Aorta (tissue), 5 donors: ENCODE measurements at regions not wholly inside any gene's neighbourhood (a gene's known extent, or its start where the extent isn't known, plus 50 kb on each side); places are given as distances from the start of the nearest gene placed in this dataset.

ENCODE experiments used
- ATAC-seq: fragments of 200-7000 bp; cut with Tn5 transposase; one replicate; pipeline ENCODE4 v1.9.1; 2022; ENCODE audit warnings: moderate library complexity; ENCODE audit not compliant: low FRiP score
- DNase-seq, 2 donors: peaks; one replicate each; pipeline ENCODE4 v3.0.0-alpha.2; 2020
- H3K27ac ChIP-seq, 2 donors: one replicate each; pipeline ENCODE4 v1.5.1; 2013; ENCODE audit warnings: low read length in 2 of 2, mild to moderate bottlenecking in 2 of 2, moderate library complexity in 2 of 2, control low read depth in 1 of 2, inconsistent platforms in 1 of 2, low read depth in 1 of 2
- H3K27me3 ChIP-seq, 2 donors: one replicate each; pipeline ENCODE4 v1.6.1; 2013; ENCODE audit warnings: control low read depth in 1 of 2, low read length in 1 of 2, mild to moderate bottlenecking in 1 of 2, moderate library complexity in 1 of 2; ENCODE audit not compliant: insufficient read depth in 2 of 2, control insufficient read depth in 1 of 2
- H3K36me3 ChIP-seq, 2 donors: one replicate each; pipeline ENCODE4 v1.6.1; 2013; ENCODE audit warnings: control low read depth in 1 of 2, low read length in 1 of 2, mild to moderate bottlenecking in 1 of 2; ENCODE audit not compliant: insufficient read depth in 2 of 2, control insufficient read depth in 1 of 2
- H3K4me1 ChIP-seq, 2 donors: one replicate each; pipeline ENCODE4 v1.6.1; 2013; ENCODE audit warnings: low read length in 2 of 2, control low read depth in 1 of 2, mild to moderate bottlenecking in 1 of 2, moderate library complexity in 1 of 2; ENCODE audit not compliant: insufficient read depth in 2 of 2, control insufficient read depth in 1 of 2
- H3K4me3 ChIP-seq, 2 donors: one replicate each; pipeline ENCODE4 v1.5.1; 2013; ENCODE audit warnings: low read length in 2 of 2, control low read depth in 1 of 2, mild to moderate bottlenecking in 1 of 2
- H3K9me3 ChIP-seq: one replicate; pipeline ENCODE4 v1.6.1; 2013; ENCODE audit warnings: mild to moderate bottlenecking, low read length; ENCODE audit not compliant: control insufficient read depth
- WGBS, 2 donors: extraction: QIAGEN DNeasy Blood & Tissue Kit; methylation state at CpG; one replicate each; pipeline ENCODE4 v1.1.7; 2013; 5-methylcytosine and 5-hydroxymethylcytosine counted together
- intact Hi-C, 2 donors: fragments of 100-400 bp; cut with DNase I; formaldehyde crosslinking; loops; one replicate each; pipeline versions ENCODE4 v1.14.2 to v1.15.0; 2022
- donor health status: healthy with polysubstance abuse.
- donor health status: Bipolar disorder and iron deficiency.
- donor health status: DM: no; HTN: no; CAD: no.
- donor health status: DM: no; HTN: no; CAD: no.
- donor health status: DM: yes; HTN: yes; CAD: no.

DNA sequence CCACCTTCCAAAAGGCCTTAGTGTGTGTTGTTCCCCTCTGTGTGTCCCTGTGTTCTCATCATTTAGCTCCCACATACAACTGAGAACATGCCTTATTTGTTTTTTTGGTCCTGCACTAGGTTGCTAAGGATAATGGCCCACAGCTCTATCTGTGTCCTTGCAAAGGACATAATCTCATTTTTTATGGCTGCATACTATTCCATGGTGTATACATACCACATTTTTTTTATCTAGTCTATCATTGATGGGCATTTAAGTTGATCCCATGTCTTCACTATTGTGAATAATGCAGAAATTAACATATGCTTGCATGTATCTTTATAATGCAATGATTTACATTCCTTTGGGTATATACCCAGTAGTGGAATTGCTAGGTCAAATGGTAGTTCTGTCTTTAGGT lies 645.7 kb downstream of the PDCD6IP start:
- no peak for ATAC-seq
- no peak overlapping the region for H3K27ac ChIP-seq
- no peaks in the 10 kb centered on the region for H3K36me3 ChIP-seq
- H3K27me3 ChIP-seq, result no peaks in the 10 kb centered on the region
- H3K4me3 ChIP-seq, result no peak overlapping the region
- DNase-seq, result no peak
- H3K4me1 ChIP-seq, result no peaks in the 10 kb centered on the region
- intact Hi-C loops, result no loop called here
- H3K9me3 ChIP-seq, result no peaks in the 10 kb centered on the region

DNA sequence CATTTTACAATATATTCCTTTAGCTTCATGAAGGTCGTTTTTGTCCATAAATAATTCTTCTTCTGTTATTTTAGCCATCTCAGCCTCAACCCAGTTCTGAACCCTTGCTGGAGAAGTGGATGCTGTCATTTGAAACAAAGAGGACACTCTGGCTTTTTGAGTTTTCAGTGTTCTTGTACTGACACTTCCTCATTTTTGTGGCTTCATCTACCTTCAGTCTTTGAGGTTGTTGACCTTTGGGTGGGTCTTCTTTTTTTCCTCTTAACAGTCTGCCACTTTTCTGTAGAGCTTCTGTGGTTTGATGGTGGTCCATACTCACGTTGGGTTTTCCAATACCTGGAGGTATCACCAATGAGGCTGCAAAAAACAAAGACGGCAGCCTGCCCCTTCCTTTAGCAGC lies 650.9 kb downstream of the PDCD6IP start:
- Histone ChIP-seq H3K9me3 (no peaks in the 10 kb centered on the region), H3K4me3 (no peak overlapping the region), H3K27me3 (no peaks in the 10 kb centered on the region), H3K4me1 (no peaks in the 10 kb centered on the region), H3K36me3 (no peaks in the 10 kb centered on the region), H3K27ac (no peak overlapping the region)
- DNase-seq, result no peak
- ATAC-seq, result no peak
- 73 to 74% methylated on average over 3 of the region's 3 CpGs for WGBS, 2 donors
- intact Hi-C loops, result no loop called here

DNA sequence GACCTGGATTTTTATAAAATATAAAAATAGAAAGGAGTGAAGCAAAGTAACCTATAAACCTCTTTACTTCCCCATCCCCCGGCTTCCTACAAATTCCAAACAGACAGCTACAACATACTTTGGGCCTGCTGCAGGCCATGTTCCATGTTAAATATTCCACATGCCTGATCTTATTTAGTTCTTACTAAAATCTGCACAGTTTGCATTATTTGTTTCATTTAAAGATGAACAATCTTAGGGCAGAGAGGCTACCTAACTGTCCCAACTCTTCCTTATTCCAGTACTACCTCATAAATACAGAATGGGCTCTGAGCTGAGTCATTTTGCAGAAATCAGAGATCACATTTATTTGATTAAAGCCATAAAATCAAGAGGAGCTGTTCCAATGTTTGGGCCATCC lies 665.0 kb downstream of the PDCD6IP start:
- 53 to 77% methylated on average over 1 of the region's 1 CpG for WGBS, 2 donors
- DNase-seq (no peak), ATAC-seq (no peak)
- intact Hi-C loops, result no loop called here
- Histone ChIP-seq H3K36me3 (no peaks in the 10 kb centered on the region), H3K27ac (no peak overlapping the region), H3K4me1 (peaks cover 0 to 1% of the 10 kb centered on the region in 2 donors), H3K27me3 (no peaks in the 10 kb centered on the region), H3K4me3 (no peak overlapping the region), H3K9me3 (peaks cover 4% of the 10 kb centered on the region)

DNA sequence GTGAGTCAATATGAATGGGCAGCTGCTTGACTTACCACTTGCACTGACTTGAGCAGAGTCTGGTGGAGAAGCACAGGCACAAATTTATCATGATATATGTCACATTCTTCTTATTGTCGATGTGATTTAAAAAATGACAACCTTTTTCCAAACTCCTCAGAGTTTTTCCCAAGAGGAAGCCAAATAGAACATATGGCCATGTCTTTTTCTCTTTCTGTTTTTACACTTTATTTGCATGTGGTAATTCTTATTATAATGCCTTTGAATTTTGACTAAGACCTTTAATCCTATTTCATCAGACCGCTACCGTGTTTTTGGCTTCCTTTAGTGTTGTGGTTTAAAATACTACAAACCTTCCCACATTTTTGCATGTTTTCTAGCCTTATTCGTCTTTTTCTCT lies 666.2 kb downstream of the PDCD6IP start:
- 81 to 85% methylated on average over 4 of the region's 4 CpGs for whole genome bisulfite sequencing, 2 donors
- Histone ChIP-seq H3K4me3 (no peak overlapping the region), H3K27ac (no peak overlapping the region), H3K9me3 (peaks cover 4% of the 10 kb centered on the region), H3K4me1 (peaks cover 0 to 1% of the 10 kb centered on the region in 2 donors), H3K36me3 (no peaks in the 10 kb centered on the region), H3K27me3 (no peaks in the 10 kb centered on the region)
- intact Hi-C loops, result no loop called here
- ATAC-seq (no peak), DNase-seq (no peak)

DNA sequence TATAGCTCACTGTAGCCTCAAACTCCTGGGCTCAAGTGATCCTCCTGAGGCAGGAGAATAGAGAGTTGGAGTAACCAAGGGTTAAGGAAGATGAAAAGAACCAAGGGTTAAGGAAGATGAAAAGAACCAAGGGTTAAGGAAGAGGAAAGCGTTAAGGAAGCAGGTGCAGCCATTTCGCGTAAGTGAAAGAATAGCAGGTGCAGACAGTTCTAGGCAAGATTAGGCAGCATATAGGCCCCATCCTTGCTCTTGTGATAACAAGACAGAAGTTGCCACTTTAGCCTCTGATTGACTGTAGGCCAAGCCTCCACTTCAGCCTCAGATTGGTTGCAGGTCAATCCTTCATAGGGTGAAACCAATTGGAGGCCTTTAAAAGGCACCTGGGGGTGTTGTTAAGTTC lies 677.4 kb downstream of the PDCD6IP start:
- Histone ChIP-seq H3K4me1 (no peaks in the 10 kb centered on the region), H3K36me3 (no peaks in the 10 kb centered on the region), H3K4me3 (no peak overlapping the region), H3K9me3 (peaks cover 1% of the 10 kb centered on the region), H3K27ac (no peak overlapping the region), H3K27me3 (no peaks in the 10 kb centered on the region)
- 95 to 97% methylated on average over 3 of the region's 3 CpGs for WGBS, 2 donors
- ATAC-seq, result no peak
- no peak for DNase-seq
- intact Hi-C loops, result no loop called here

DNA sequence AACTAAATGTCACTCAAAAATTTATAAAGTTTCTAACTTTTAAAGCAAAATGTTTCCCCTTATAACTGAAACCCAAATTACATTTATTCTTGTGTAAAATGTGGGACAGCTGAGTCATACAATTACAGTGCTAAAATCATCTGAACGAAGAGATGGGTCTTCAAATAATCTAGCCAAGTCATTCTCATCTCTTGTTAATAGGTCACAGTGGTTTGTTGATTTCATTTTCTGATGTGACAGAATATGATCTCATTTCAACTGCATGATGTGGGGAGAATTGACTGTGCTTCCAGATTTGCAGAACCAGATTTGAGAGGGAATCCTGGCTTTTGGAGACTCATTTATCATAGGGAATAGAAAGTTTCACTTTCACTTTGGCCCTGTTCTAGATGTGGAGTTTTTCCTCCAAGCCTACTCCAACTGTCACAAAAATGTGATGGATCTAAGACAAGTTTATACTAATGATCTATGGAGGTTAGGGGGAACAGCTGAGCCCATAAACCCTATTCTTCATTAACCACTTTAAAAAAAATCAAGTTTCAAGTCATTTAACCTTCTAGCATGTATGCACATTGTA lies 685.0 kb downstream of the PDCD6IP start:
- no peak overlapping the region for H3K27ac ChIP-seq
- intact Hi-C loops, result no loop called here
- no peaks in the 10 kb centered on the region for H3K9me3 ChIP-seq
- H3K4me1 ChIP-seq, result peaks cover 0 to 3% of the 10 kb centered on the region in 2 donors
- peak; percentile 50 for ATAC-seq
- no peaks in the 10 kb centered on the region for H3K36me3 ChIP-seq
- no peaks in the 10 kb centered on the region for H3K27me3 ChIP-seq
- DNase-seq, result no peak
- peak overlapping the region; percentile 54 to 59 for H3K4me3 ChIP-seq
- 28 to 30% methylated on average over 1 of the region's 1 CpG for WGBS, 2 donors

DNA sequence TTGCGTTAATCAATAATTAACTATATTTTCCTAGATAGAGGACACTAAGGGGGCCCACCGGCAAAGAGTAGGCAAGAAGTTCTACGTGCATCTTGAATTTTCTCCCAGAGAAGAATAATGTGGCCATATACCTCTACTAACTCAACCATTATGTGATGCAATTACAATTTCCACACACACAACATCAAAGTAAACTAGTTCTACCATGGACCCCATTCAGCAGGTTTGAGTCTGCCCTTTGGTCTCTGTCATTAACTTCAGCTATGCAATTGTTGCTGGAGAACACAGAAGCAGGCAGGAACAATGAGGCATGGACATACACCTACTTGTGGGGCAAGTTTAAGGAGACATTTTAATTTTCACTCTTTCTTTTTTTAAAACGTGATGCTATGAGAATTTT lies 705.9 kb downstream of the PDCD6IP start:
- Histone ChIP-seq H3K9me3 (no peaks in the 10 kb centered on the region), H3K4me3 (no peak overlapping the region), H3K4me1 (no peaks in the 10 kb centered on the region), H3K36me3 (no peaks in the 10 kb centered on the region), H3K27ac (no peak overlapping the region), H3K27me3 (no peaks in the 10 kb centered on the region)
- DNase-seq (no peak), ATAC-seq (no peak)
- intact Hi-C loops, result no loop called here
- 75 to 87% methylated on average over 4 of the region's 4 CpGs for WGBS, 2 donors

DNA sequence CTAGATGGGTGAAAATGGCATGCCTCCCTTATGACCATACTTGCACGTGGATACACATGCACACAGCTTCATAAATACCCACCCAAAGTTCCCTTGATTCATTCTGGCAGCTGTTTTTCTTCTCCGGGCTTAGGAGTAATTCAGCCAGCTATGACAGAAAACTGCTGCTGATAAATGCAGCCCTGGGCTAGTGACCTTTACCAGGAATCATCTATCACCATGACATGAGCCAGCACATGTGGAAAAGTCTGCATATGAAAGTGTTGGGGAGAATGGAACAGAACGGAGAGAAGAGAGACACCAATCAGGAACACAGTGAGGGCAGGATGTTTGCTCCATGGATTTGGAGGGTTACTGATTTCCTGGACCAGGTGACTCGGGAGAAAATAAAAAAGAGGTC lies 706.3 kb downstream of the PDCD6IP start:
- 22 to 28% methylated on average over 4 of the region's 4 CpGs for WGBS, 2 donors
- Histone ChIP-seq H3K4me1 (no peaks in the 10 kb centered on the region), H3K9me3 (no peaks in the 10 kb centered on the region), H3K36me3 (no peaks in the 10 kb centered on the region), H3K4me3 (no peak overlapping the region), H3K27ac (no peak overlapping the region), H3K27me3 (no peaks in the 10 kb centered on the region)
- DNase-seq (no peak), ATAC-seq (no peak)
- intact Hi-C loops, result no loop called here

DNA sequence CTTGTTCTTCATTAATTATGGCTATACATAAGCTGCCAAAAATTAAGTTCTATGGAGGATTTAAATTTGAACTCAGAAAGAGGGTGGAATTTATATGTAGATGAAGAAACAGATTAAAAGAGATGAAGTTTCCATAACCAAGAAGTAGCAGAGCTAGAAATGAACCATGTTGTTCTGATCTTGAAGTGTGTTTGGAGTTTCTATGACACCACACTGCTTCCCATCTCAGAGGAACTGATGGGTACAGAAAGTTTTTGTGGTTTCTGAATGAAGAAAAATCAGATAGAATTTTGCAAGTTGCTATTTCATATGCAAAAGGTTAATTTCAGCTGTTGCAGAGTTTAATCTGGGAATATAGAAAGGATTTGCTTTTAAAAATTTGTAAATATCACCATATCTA lies 710.3 kb downstream of the PDCD6IP start:
- intact Hi-C loops, result no loop called here
- DNase-seq (no peak), ATAC-seq (no peak)
- H3K27ac ChIP-seq, result no peak overlapping the region
- no peaks in the 10 kb centered on the region for H3K36me3 ChIP-seq
- no peaks in the 10 kb centered on the region for H3K27me3 ChIP-seq
- H3K4me3 ChIP-seq, result no peak overlapping the region
- H3K4me1 ChIP-seq, result no peaks in the 10 kb centered on the region
- H3K9me3 ChIP-seq, result no peaks in the 10 kb centered on the region
